AG10803 (cell line): ENCODE measurements at regions not wholly inside any gene's neighbourhood (a gene's known extent, or its start where the extent isn't known, plus 50 kb on each side); places are given as distances from the start of the nearest gene placed in this dataset.

Source experiments
- DNase-seq: peaks from one replicate; pipeline ENCODE4 v3.0.0; 2010; ENCODE audit warnings: low read depth
- H3K4me3 ChIP-seq: 2 replicates; pipeline ENCODE4 v1.5.1; 2011; ENCODE audit warnings: mild to moderate bottlenecking, low read length, control low read depth
- CTCF ChIP-seq: conservative IDR thresholded peaks from 2 replicates; pipeline ENCODE4 v1.5.1; 2011; ENCODE audit warnings: mild to moderate bottlenecking, low read length, control low read depth, inconsistent platforms

- no peak for DNase-seq
- H3K4me3 ChIP-seq, result no peak overlapping the region
- no peak for TF ChIP-seq CTCF
Measured at GRCh38 chr20:40512591-40512990, 176.4 kb downstream of the MAFB start.

- no peak overlapping the region for H3K4me3 ChIP-seq
- DNase-seq, result peak; percentile 96
- TF ChIP-seq CTCF, result no peak
Measured at GRCh38 chr20:40511478-40511877, 177.6 kb downstream of the MAFB start.

GRCh38 chr20:40510622-40511021, 178.4 kb downstream of the MAFB start:
- TF ChIP-seq CTCF, result no peak
- H3K4me3 ChIP-seq, result no peak overlapping the region
- DNase-seq, result no peak

- DNase-seq, result no peak
- no peak for TF ChIP-seq CTCF
Measured at GRCh38 chr20:40508821-40509220, 180.2 kb downstream of the MAFB start.

GRCh38 chr20:40506537-40506939, 182.5 kb downstream of the MAFB start:
- peak; percentile 100 for DNase-seq
- H3K4me3 ChIP-seq, result no peak overlapping the region
- peak; percentile 24; the same call in 1 of the 2 replicates for TF ChIP-seq CTCF

More at GRCh38 chr20:40508821-40509220, 180.2 kb downstream of the MAFB start:
- no peak overlapping the region for H3K4me3 ChIP-seq

GRCh38 chr20:40503119-40503518, 185.9 kb downstream of the MAFB start:
- H3K4me3 ChIP-seq, result no peak overlapping the region
- no peak for DNase-seq
- no peak for TF ChIP-seq CTCF

- no peak for TF ChIP-seq CTCF
- no peak for DNase-seq
- no peak overlapping the region for H3K4me3 ChIP-seq
Measured at GRCh38 chr20:40502576-40502975, 186.5 kb downstream of the MAFB start.
